Prostate gland (tissue), 2 donors: ENCODE measurements at regions not wholly inside any gene's neighbourhood (a gene's known extent, or its start where the extent isn't known, plus 50 kb on each side); places are given as distances from the start of the nearest gene placed in this dataset.
"Not testable (repeated sequence)": the region's sequence is repeated elsewhere in the genome, so short reads cannot be mapped to it uniquely, and the experiment has no call there.

Experiments used
- DNase-seq: peaks from one replicate; pipeline ENCODE4 v3.0.0-alpha.2; 2019; ENCODE audit warnings: low spot score
- H3K27ac ChIP-seq, 2 donors: fragments of 200-600 bp; sonication (generic); 2 replicates each; pipeline ENCODE4 v1.5.1; 2017 to 2019
- H3K27me3 ChIP-seq: fragments of 200-600 bp; sonication (generic); replicated peaks from 2 replicates; pipeline ENCODE4 v1.5.1; 2019; ENCODE audit not compliant: insufficient read depth
- H3K36me3 ChIP-seq, 2 donors: fragments of 200-600 bp; sonication (generic); 1 replicate in 1 of 2; 2 replicates in 1 of 2; pipeline versions ENCODE4 v1.5.1 to v1.8.1; 2017 to 2019
- H3K4me1 ChIP-seq: fragments of 200-600 bp; sonication (generic); replicated peaks from 2 replicates; pipeline ENCODE4 v1.5.1; 2019
- H3K4me3 ChIP-seq, 2 donors: fragments of 200-600 bp; sonication (generic); 2 replicates each; pipeline ENCODE4 v1.5.1; 2017 to 2019
- H3K9me3 ChIP-seq: fragments of 200-600 bp; sonication (generic); 2 replicates; pipeline ENCODE4 v1.5.1; 2017
- CTCF ChIP-seq, 4 experiments: fragments of 200-600 bp in 2 of 4; fragments of 450-650 bp in 2 of 4; sonication (generic) in 2 of 4; IDR thresholded peaks; 1 replicate in 3 of 4; 2 replicates in 1 of 4; pipeline ENCODE4 v1.5.1; 2016 to 2019; ENCODE audit warnings: antibody characterized with exemption in 4 of 4, mild to moderate bottlenecking in 2 of 4, moderate library complexity in 2 of 4
- POLR2A ChIP-seq: fragments of 450-650 bp; IDR thresholded peaks from one replicate; pipeline ENCODE4 v1.6.1; 2016; ENCODE audit warnings: antibody characterized with exemption, mild to moderate bottlenecking
- POLR2AphosphoS5 ChIP-seq: sonication (generic); formaldehyde crosslinking; IDR thresholded peaks from one replicate; pipeline ENCODE4 v1.6.1; 2017; ENCODE audit warnings: antibody characterized with exemption
- whole genome bisulfite sequencing: methylation state at CpG from one replicate; pipeline ENCODE4 v1.1.5; 2018; 5-methylcytosine and 5-hydroxymethylcytosine counted together
- intact Hi-C: fragments of 100-400 bp; cut with DNase I; formaldehyde crosslinking; loops from one replicate; pipeline ENCODE4 v1.14.2; 2022

- Histone ChIP-seq H3K27ac (no peak overlapping the region), H3K4me1 (no peaks in the 10 kb centered on the region), H3K36me3 (no peaks in the 10 kb centered on the region), H3K9me3 (no peaks in the 10 kb centered on the region), H3K27me3 (peaks cover 2% of the 10 kb centered on the region), H3K4me3 (no peak overlapping the region)
- DNase-seq, result no peak
- WGBS, result 91% methylated on average over 11 of the region's 11 CpGs
- intact Hi-C loops, result no loop called here
- TF ChIP-seq CTCF (IDR thresholded peaks at IDR 0.05), result no peak
- TF ChIP-seq POLR2A, result no peak
- no peak for TF ChIP-seq POLR2AphosphoS5
Measured at GRCh38 chr15:75782926-75783325, 60.3 kb upstream of the UBE2Q2 start.

GRCh38 chr15:75780995-75781394, 62.3 kb upstream of the UBE2Q2 start:
- DNase-seq, H3K27me3 ChIP-seq, H3K36me3 ChIP-seq, H3K4me3 ChIP-seq, H3K27ac ChIP-seq, intact Hi-C loops, H3K9me3 ChIP-seq, H3K4me1 ChIP-seq: not testable (repeated sequence)
- 99% methylated on average over 4 of the region's 4 CpGs for WGBS

- Histone ChIP-seq H3K36me3 (no peaks in the 10 kb centered on the region), H3K4me1 (no peaks in the 10 kb centered on the region), H3K4me3 (no peak overlapping the region), H3K9me3 (no peaks in the 10 kb centered on the region), H3K27ac (no peak overlapping the region), H3K27me3 (peaks cover 2% of the 10 kb centered on the region)
- WGBS, result 82% methylated on average over 5 of the region's 5 CpGs
- DNase-seq, result no peak
- TF ChIP-seq CTCF (IDR thresholded peaks at IDR 0.05) (no peak), POLR2AphosphoS5 (no peak), POLR2A (no peak)
- intact Hi-C loops, result no loop called here
Measured at GRCh38 chr15:75779504-75779903, 63.7 kb upstream of the UBE2Q2 start.

DNA sequence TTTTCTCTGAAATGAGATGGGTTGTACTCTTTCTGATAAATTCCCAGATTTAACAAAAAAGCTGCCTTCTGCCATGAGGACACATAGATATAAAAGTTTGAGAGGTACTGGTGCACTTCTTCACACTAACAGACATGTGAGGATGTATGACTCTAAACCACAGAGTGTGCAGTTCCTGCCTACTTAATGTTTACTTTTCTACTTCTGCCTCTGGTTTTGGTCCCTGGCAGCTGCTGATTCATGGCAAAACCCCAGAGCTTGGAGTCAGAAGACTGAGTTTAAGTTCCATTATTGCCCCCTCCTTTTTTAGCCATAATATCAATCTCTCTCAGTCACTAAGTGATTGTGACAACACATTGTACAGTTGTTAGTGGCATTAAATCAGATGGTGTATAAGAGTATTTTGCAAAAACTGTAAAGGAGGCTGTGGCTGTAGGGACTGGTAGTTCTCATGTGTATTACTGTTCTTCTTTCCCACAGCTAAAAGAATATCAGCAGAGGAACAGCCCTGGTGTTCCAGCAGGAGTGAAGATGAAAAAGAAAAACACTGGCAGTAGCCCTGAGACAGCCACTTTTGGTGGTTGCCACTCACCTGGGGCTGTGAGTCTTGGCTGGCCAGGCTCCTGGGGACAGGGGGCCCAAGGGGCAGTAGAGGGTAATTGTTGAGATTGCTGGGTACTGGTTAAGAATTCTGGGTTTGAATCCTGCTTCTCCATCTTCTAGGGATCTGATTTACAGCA, 64.4 kb upstream of the CSPG4 start:
- H3K27me3 ChIP-seq, intact Hi-C loops, DNase-seq, H3K4me1 ChIP-seq, H3K27ac ChIP-seq, H3K9me3 ChIP-seq, H3K36me3 ChIP-seq, H3K4me3 ChIP-seq: not testable (repeated sequence)
- TF ChIP-seq POLR2AphosphoS5, result peak; percentile 34

GRCh38 chr15:75776065-75776423, 63.4 kb upstream of the CSPG4 start:
- Histone ChIP-seq H3K36me3 (no peaks in the 10 kb centered on the region), H3K27me3 (no peaks in the 10 kb centered on the region), H3K9me3 (no peaks in the 10 kb centered on the region), H3K4me1 (no peaks in the 10 kb centered on the region), H3K4me3 (no peak overlapping the region), H3K27ac (no peak overlapping the region)
- no peak for TF ChIP-seq POLR2AphosphoS5
- no peak for TF ChIP-seq POLR2A
- no peak for TF ChIP-seq CTCF (IDR thresholded peaks at IDR 0.05)
- DNase-seq, result no peak
- intact Hi-C loops, result no loop called here
- WGBS, result 13% methylated on average over 2 of the region's 2 CpGs

DNA sequence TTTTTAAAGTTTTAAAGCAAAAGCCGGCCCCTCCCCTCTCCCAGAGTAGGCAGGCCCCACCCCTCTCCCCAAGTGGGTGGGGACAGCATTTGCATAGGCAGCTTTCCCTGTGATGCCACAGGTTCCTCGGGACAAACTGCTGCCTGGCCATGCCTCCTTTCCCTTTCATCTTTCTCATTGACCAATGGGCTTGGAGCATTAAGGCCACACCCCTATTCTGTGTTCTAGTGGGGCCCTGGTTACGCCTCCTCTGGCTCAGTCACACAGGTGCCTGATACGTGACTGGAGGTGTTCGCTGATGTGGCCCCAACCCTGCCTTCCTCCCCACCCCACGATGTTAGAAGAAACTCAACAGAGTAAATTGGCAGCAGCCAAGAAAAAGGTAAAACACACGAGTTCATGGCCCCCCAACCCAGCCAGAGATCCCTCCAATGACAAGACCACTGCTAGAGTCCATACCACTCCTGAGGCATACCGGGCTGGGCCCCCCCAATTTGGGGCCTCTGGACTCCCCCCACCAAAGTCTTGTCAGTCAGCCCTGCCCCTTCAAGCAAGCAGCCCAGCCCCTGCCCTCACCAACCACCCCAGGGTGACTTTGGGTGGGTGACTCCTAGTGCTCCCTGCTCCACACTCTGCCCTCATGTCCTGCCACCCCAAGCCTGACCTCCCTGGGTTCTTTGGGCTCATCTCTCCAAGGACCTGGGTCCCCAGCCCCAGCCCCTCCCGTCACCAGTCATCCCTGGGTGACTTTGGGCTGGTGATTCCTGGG, 62.8 kb upstream of the CSPG4 start:
- 82% methylated on average over 9 of the region's 9 CpGs for WGBS
- Histone ChIP-seq H3K27me3 (no peaks in the 10 kb centered on the region), H3K36me3 (no peaks in the 10 kb centered on the region), H3K9me3 (no peaks in the 10 kb centered on the region), H3K4me1 (no peaks in the 10 kb centered on the region), H3K4me3 (no peak overlapping the region), H3K27ac (no peak overlapping the region)
- intact Hi-C loops, result no loop called here
- no peak for DNase-seq
- TF ChIP-seq POLR2A (no peak), POLR2AphosphoS5 (no peak), CTCF (IDR thresholded peaks at IDR 0.05) (no peak)

DNA sequence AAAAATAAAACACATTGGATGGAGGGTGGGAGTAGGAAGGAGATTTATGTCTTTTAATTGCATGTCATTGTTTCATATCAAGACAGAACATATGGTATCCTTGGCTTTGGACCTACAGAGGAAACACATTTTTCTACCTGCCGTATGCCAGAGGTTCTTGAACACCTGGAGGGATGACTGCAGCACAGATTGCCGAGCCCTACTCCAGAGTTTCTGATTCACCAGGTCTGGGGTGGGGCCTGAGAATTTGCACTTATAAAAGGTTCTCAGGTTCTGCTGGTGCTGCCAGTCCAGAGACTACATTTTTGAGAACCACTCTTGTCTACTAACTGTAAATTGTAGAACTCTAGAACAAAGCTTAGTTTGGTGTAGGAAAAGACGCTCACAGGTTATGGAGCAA, 61.3 kb upstream of the CSPG4 start:
- not testable (repeated sequence) for DNase-seq
- 84% methylated on average over 3 of the region's 3 CpGs for whole genome bisulfite sequencing

DNA sequence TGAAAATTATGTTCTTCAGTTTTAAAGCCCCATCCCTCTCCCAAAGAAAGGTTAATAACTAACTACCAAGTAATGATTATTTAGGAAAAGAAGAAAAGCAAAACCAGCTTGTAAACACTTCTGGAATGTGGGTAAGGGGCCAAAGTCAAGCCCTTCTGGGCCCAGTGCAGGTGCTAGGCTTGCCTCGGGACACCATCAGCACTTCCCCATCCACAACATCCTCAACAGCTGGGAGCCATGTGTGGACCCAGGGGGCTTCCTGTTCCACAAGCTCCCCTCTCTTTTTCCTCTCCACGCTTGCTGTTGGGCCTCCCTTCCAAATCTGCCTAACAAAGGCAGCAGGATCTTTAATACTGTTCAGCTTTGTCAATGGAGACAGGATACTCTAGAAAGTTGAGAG, 58.4 kb upstream of the CSPG4 start:
- H3K4me3 ChIP-seq, H3K9me3 ChIP-seq, DNase-seq, H3K4me1 ChIP-seq, H3K27ac ChIP-seq, H3K27me3 ChIP-seq, intact Hi-C loops, H3K36me3 ChIP-seq: not testable (repeated sequence)
- 28% methylated on average over 2 of the region's 2 CpGs for WGBS

More for the DNA sequence above, 61.3 kb upstream of the CSPG4 start:
- H3K9me3 ChIP-seq, H3K27me3 ChIP-seq, H3K27ac ChIP-seq, H3K4me1 ChIP-seq, H3K4me3 ChIP-seq, H3K36me3 ChIP-seq, intact Hi-C loops: not testable (repeated sequence)
